ENCODE measurements at regions not wholly inside any gene's neighbourhood (a gene's known extent, or its start where the extent isn't known, plus 50 kb on each side); places are given as distances from the start of the nearest gene placed in this dataset.

DNA sequence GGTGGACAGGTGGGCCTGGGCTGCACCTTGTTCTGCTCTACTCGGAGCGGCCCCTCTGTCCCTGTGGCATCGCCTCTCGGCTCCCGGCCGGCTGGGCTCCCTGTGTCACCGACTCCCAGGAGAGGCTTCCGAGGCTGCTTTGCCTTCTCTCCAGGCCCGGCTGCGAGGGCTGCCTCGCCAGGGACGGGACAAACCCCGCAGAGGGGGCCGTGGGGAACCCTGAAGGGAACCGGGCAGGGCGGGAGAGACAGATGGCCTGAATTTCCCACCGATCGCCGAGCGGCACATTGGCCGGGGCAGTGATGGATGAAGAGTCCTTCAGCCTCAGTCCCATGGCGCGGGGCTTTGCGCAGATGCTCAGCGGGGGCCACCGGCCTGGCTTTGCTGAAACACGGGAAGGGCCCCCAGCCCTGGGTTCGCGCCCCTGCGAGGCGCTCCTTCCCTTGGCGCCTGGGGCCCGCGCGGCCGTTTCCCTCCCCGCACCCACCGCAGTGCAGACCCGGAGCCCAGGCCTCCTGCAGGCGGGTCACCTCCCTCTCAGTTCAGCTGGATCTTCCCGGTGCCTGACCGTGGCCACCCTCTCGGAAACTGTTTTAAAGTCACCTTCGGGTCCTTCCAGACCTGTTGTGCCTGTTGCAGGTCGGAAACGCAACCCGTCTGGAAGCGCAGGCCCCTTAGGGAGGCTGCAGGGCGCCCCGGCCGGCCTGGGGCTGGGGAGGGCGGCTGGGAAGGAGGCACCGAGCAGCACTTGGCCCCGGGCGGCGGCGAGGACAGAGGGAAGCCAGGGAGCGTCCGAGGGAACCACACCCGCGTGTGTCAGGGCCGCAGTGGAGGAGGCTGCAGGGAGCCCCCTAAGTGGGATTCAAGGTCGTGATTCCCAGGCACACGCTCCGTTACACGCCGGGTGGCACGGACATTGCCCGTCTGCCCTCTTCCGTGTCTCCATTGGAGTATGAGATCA, 341.9 kb upstream of the SALL3 start:
- no peak for DNase-seq

DNA sequence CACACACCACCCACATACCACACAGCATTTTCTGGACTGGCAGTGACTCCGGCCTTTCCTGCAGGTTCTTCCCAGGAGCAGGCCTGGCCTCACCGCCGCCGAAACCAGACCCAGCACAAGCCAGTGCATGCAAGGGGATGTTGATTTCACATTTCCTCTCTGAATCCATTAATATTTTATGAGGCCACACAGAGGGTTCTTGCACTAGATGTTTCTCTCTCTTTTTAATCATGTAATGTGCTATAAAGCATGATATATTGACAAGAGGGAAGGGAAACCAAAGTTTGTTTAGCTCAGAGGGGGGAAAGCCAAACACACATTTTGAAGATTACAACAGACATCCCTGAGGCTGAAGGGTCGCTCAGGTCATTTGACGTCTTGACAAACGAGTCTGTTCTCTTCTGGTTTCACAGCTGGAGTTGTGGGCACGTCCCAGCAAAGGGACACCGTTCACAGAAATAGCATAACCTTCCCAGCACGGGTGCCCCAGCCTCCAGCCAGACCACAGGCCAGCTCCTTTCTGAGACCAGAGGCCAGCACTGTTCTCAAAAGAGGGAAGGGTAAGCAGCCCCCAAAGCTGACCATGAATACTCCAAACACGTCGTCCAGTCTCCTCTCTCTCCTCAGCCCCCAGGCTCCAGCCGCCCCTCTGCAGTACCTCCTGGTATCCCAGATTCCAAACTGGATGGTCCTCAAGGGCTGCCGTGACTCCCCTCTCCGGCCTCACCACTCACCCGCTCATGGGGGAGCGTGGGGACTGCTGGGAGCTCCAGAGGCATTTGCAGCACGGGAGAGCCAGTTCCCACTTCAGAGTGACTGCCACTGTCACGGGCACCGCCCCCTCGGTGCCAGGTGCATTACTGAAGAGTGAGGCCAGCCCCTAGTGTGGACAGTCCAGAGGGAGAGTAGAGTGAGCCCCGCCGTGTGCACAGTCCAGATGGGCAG, 340.3 kb upstream of the SALL3 start:
- DNase-seq: no peak

DNA sequence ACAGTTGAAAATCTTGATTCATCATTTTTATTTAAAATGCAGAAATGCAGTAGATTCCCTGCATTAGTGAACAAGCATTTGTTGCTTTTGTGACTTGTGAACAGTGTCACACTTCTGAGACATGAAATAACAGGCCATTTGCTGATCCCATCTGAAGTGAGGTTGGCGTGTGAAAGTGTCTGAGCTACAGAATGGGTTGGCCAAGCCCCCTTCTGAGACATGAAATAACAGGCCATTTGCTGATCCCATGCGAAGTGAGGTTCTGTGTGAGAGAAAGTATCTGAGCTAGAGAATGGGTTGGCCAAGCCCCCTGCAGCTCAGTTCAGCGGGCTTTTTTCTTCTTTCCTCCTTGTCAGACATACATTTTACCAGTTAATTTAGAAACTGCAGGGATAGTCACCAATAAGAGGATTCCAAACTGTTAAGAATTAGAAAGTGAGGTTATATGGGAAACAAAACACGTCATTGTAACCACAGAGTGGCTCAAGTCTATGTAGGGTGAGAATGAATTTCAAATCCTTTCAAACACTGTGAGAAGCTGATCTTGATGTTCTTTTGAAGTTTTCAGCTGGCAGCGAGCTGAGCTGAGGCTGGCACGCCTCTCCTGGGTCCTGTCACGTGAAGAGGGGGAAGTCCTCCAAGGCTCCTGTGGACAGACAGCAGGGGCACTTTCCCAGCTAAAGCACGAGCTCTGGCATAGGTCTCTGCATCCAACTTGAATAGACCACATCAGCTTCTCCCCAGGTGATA, 339.2 kb upstream of the SALL3 start:
- DNase-seq: no peak

DNA sequence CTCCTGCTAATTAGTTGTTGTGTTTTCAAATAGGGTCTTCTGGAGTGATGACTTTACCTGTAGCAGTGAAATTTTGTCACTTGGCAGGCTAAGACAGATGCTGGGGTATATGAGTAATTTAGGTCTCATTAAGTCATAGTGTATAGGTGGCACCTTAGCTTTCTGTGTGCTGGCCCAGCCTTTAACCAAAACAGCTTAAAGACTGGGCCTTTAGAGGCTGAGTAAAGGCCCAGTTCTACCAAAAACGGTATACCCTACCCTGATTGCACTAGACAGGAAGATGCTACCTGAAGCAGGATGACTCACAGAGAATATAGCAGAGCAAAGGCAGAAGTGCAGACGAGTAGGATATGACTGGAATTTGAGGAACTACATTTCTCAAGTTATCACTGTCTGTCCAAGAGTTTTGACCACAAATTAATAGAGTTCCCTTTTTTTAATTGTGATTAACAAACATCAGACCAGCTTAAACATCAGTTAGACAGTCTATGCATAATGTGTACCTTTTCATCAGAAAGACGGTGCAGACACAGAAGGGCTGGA, 337.9 kb upstream of the SALL3 start:
- no peak for DNase-seq

DNA sequence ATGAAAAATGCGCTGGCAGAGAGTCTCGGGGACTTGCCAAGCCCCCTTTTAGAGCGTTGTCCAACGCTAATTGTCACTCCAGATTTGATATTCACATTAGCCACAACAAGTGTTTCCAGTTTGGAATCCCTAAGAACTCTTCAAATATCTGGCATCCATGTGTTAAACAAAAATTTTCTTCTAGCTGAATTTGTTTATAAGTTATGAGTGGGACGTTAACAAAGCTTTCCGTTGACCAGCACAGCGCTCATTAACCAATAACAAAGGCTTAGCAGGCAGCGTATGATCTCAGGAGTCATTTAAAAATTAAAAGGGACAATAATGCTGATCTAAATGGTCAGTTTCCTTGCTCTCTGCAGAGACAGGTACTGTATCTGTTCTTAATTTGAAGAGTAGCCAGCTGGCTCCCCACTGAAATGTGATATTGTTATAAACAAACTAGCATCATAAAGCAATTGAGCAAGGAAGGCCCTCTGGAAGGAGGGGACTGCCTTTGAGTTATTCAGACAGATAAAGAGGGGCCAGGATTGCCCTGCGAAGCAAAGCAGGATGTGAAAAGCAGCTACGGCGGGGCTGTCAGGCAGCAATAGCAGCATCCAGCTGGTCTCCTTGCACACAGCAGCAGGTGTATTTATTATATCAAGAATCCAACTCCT, 337.2 kb upstream of the SALL3 start:
- DNase-seq: no peak

DNA sequence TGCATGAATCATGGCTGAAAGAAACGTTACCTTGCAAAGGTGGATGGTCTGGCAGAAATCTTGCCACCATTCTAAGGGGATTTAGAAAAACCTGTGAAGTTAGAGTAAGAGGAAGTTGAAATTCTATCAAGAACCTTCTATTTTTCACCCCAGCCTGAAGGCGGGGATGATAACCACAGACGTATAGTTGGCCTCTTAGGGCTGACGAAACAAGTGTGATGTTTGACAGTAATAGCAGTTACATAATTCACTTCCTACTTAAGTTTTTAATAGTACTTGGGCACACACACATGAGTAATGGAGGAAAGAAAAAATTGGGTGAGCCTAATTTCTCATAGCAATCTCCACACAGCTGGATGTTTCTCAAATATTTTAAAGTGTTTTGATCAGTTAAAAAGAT, 336.6 kb upstream of the SALL3 start:
- no peak for DNase-seq

DNA sequence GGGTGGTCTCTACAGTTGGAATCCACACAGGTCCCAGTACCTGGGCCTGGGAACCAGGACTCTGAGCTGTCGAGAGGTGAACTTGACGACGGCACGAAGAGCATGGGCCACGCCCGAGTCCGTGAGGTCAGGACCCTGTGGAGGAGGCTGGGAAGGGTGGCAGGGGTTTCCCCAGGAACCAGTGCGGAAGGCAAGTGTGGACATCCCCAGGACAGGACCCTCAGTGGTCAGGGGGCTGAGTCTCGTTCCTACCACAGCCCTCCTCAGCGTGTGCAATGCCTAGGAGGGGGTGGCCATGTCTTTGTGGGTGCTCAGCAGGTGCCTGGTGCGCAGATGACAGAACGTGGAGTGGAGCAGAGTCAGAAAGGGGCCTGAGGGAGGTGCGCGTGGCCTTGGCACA, 335.6 kb upstream of the SALL3 start:
- no peak for DNase-seq

DNA sequence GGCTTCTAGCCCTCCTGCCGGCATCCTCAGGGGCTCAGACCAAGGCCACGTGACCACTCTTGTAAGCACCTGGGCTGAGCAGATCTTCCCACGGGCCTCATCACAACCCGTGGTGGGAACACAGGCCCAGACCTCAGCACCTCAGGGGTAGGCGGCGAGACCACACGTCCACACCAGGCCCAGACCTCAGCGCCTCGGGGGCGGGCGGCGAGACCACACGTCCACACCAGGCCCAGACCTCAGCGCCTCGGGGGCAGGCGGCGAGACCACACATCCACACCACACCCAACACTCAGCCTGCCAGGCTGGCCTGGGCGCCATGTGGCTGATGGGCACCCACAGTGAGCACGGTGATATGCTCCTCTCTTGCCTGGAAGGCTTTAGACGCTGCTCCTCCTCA, 334.4 kb upstream of the SALL3 start:
- no peak for DNase-seq

DNA sequence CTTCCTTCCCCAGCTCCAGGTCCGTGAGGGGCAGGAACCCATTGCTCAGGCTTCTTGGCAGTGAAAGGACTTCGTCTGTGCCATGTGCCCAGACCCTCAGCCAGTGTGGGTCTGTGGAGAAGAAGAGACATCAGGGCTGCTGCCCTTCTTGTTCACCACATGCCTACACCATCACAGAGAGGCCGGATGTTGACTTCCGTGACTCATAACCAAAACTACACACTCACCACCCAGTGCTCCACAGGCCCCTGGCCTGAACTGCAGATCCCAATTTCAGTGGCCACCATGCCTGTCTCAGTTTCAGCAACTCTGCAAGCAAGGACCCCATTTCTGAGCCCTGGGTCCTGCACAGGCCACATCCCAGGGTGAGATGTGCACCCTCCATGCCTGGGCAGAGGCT, 332.6 kb upstream of the SALL3 start:
- DNase-seq: no peak

DNA sequence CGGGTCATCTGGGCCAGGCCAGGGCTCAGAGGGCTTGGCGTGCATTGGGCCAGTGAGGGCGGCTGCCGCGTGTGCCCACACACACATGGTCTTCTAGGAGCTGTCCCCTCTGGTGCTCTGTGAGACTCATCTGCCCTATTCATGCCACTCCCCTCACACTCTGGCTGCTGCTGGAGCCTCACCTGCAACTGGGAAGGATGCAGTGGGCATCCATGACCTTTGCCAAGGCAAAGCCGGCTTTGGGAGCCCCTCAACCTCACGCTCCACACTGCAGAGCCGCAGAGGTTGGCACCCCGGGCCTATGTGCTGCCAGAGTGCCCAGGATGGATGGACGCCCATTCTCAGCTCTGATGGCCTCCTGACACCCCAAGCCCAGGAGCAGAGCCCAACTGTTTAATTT, 330.2 kb upstream of the SALL3 start:
- no peak for DNase-seq

DNA sequence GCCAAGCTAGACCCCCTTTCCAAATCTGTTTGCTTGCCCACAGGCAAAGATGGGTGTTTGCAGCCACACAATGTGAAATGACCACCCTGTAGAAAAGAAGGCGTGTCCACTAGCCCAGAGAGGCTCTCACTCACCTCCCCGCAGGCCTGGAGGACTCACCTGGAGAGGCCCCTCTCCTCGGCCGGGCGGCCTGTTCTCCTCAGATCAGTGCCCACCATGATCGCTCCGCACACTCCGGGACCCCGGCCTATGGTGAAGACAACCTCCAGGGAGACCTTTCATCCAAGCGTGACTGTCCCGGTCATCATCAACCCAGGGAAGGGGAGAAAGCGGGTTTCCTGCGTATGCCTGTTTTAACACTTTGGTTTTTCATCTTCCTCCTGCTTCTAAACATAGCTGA, 328.7 kb upstream of the SALL3 start:
- no peak for DNase-seq

DNA sequence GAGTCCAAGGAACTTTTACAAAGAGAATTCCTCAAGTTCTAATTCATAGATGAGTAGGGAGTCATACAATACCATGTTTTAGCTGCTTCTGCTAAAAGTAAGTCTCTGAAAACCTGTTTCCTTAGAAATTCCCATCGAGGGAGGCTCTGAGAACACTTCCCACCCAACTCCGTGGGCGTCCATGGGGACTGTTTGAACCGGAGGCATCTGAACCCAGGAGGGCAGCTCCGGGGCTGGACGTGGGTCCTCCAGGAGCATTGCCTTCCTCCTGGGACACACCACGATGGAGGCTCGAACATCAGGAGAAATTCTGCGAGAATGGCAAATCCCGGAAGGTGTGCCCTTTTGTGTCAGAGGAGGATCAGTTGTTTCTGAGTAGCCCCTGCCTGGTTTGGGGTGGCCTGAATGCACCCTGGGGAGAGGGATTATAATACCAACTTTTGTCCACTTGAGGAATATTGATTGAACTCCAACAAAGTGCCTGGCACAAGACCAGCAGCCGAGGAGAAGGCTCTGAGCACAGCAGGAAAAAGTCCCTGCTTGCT, 327.5 kb upstream of the SALL3 start:
- no peak for DNase-seq

DNA sequence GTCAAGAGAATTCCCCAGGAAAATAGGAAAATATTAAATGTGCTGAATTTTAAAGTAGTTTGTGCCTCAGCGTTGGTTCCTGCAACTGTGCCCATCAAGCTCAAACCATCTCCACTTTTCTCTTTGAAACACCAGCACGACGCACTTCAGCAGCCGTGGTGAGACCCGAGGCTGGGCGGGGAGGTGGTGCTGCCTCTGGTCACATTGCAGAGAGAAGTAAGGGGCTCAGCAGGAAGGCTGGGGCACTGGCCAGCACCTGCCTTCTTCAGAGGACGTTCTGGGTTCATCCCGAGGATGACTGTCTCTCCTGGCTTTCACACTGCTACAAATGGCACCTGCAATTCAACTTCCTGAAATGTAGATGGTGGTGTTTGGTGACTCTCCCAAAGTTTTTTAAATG, 323.7 kb upstream of the SALL3 start:
- no peak for DNase-seq

DNA sequence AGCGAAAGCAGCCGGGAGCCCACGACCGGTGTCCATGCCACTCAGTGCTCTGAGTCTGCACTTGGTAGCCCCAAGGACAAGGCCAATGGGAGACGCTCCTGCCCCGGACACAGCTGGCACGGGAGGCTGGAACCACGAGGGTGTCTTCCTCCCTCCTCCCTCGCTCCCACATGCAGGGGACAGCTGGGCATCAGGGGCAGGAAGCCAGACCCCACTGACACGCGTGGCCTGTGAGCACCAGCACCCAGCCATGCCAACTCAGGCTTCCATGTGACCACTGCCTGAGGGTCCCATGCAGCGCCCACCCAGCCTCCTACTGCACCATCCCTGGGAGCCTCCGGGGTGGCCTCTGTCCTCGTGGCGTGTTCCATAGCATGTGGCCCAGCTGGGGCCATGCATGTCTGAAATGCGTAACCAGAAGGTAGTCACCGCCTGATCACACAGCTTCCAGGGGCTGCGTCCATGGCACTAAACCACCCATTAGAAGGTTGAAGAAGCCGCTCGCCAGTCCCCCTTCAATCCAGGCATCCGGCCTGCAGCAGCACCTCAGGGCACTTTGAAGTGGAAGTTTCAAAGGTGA, 323.2 kb upstream of the SALL3 start:
- DNase-seq: no peak

DNA sequence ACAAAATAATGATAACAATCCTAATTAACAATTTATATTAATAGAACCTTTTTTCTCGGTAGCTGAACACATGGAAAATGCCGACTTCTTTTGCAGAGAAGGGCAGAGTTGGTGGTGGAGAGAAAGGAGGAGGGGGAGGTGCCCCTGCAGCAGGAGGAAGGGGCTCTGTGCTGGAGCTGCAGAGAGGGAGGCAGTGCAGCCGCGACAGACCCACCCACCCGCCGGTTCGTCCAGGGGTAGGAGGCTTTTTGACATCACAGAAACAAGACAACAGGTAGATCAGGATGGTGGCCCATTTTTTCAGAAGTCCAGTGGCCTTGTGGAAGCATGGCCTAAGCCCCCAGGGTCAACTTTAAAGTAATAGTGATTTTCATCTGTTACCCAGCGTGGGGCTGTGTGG, 321.1 kb upstream of the SALL3 start:
- DNase-seq: no peak

DNA sequence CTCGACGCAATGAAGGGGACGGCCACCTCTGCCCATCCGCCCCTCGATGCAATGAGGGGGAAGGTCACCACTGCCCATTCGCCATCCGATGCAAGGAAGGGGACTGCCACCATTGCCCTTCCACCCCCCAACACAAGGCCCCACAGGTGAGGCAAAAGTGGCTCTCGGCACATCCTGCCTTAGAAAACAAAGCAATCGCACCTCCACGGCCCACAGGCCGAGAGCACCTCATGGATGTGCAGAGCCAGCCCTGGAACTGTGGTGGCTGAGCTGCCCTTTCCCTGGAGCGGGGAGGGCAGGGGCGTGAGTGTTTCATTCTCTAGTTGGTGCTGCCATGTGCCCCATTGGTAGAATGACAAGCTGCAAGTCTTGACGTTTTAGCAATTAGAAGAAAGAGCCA, 320.6 kb upstream of the SALL3 start:
- no peak for DNase-seq

DNA sequence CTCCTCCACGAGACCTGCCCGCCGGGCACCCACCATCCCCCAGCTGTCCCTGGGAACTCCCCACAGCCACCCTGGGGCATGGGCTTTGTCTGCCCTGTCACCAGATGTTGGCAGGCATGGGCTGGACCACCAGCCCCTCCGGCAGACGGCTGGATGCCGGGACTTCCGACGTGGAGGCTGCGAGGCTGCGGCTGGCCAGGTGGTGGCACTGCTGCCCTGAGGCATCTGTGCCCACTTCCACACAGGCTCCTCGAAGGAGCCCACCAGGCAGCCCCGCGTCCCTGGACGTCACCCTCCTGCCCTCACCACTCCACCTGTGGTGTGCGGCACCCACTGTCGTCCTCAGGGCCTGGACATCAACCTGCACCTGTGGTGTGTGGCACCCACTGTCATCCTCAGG, 319.9 kb upstream of the SALL3 start:
- DNase-seq: peak in 6 of 58 donors; percentile 5 to 20 (median 12)

DNA sequence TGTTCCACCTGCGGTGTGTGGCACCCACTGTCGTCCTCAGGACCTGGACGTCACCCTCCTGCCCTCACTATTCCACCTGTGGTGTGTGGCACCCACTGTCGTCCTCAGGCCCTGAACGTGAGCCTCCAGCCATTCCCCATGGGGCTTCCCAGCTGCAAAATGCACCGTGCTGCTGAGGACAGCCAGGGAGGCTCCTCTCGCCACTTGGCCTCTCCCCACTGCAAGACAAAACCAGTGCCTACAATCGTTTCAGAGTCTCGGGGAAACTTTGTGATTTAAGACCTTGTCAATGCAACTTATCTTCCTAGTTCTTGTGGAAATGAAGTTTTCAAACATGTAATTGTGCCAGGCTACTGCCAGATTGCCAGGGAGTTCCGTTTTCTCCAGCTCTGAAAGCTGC, 319.3 kb upstream of the SALL3 start:
- no peak for DNase-seq

DNA sequence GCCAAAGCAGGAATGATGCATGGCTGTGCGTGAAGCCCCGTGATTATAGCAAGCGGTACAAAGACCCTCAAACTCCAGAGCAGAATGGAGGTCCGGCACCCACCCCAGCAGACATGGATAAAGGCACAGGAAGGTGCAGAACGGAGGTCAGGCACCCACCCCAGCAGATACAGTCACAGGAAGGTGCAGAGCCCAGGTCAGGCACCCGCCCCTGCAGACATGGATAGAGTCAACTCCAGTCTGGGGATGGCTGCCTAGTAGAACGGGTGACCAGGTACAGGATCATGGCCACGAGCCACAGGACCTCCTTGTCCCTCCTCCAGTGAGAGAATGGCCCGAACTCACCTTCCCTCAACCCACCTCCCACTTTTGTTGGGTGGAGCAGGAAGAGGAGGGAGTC, 318.3 kb upstream of the SALL3 start:
- no peak for DNase-seq

DNA sequence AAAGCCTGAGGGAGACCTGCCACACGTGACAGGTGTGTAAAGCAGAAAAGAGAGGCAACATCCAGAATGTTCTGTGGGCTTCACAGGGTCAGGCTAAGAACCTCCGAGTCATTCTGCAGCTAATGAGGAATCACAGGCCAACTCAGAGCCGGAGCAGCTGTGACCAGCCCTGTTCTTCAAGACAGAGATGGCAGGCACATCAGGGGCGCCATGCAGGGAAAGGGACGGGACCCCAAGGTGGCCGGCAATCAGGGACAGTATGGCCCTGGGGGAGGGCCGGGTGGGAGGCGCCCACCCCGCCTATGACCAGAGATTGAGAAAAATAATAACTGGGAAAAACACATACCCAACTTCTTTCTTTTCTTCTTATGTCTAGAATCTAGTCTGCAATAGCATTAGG, 316.7 kb upstream of the SALL3 start:
- no peak for DNase-seq
